ENCODE measurements at regions not wholly inside any gene's neighbourhood (a gene's known extent, or its start where the extent isn't known, plus 50 kb on each side); places are given as distances from the start of the nearest gene placed in this dataset.

- no peak for DNase-seq (ENCODE audit: low read depth in 2 of 2)
These were observed 109.5 kb upstream of the SLC28A3 start for GRCh38 chr9:84450029-84450428.

- no peak for DNase-seq (ENCODE audit: low read depth in 2 of 2)
These were observed 116.0 kb upstream of the SLC28A3 start for GRCh38 chr9:84456527-84456926.

- no peak for DNase-seq (ENCODE audit: low read depth in 2 of 2)
These were observed 120.1 kb upstream of the SLC28A3 start for GRCh38 chr9:84460695-84461094.

GRCh38 chr9:84463272-84463671 lies 122.7 kb upstream of the SLC28A3 start:
- no peak for DNase-seq (ENCODE audit: low read depth in 2 of 2)

- no peak for DNase-seq (ENCODE audit: low read depth in 2 of 2)
These were observed 126.2 kb upstream of the SLC28A3 start for GRCh38 chr9:84466580-84467285.

GRCh38 chr9:84471816-84472215 lies 131.3 kb upstream of the SLC28A3 start:
- DNase-seq (ENCODE audit: low read depth in 2 of 2) = no peak

- DNase-seq (ENCODE audit: low read depth in 2 of 2) = no peak
These were observed 138.4 kb upstream of the SLC28A3 start for GRCh38 chr9:84478996-84479395.

- DNase-seq (ENCODE audit: low read depth in 2 of 2) = no peak
These were observed 139.5 kb upstream of the SLC28A3 start for GRCh38 chr9:84480071-84480470.

GRCh38 chr9:84481231-84481630 lies 140.7 kb upstream of the SLC28A3 start:
- no peak for DNase-seq (ENCODE audit: low read depth in 2 of 2)

- no peak for DNase-seq (ENCODE audit: low read depth in 2 of 2)
These were observed 141.2 kb upstream of the SLC28A3 start for GRCh38 chr9:84481636-84482218.

- no peak for DNase-seq (ENCODE audit: low read depth in 2 of 2)
These were observed 142.0 kb upstream of the SLC28A3 start for GRCh38 chr9:84482607-84483006.

GRCh38 chr9:84484172-84484571 lies 143.6 kb upstream of the SLC28A3 start:
- no peak for DNase-seq (ENCODE audit: low read depth in 2 of 2)

GRCh38 chr9:84485539-84485938 lies 145.0 kb upstream of the SLC28A3 start:
- no peak for DNase-seq (ENCODE audit: low read depth in 2 of 2)

- no peak for DNase-seq (ENCODE audit: low read depth in 2 of 2)
These were observed 146.1 kb upstream of the SLC28A3 start for GRCh38 chr9:84486663-84487062.

- DNase-seq (ENCODE audit: low read depth in 2 of 2) = no peak
These were observed 149.8 kb upstream of the SLC28A3 start for GRCh38 chr9:84490206-84490841.

GRCh38 chr9:84490842-84491325 lies 150.3 kb upstream of the SLC28A3 start:
- no peak for DNase-seq (ENCODE audit: low read depth in 2 of 2)

- DNase-seq (ENCODE audit: low read depth in 2 of 2) = no peak
These were observed 152.0 kb upstream of the SLC28A3 start for GRCh38 chr9:84492366-84493159.

- DNase-seq (ENCODE audit: low read depth in 2 of 2) = no peak
These were observed 152.9 kb upstream of the SLC28A3 start for GRCh38 chr9:84493284-84493947.

- DNase-seq (ENCODE audit: low read depth in 2 of 2) = no peak
These were observed 159.5 kb upstream of the SLC28A3 start for GRCh38 chr9:84499969-84500582.

- no peak for DNase-seq (ENCODE audit: low read depth in 2 of 2)
These were observed 160.3 kb upstream of the SLC28A3 start for GRCh38 chr9:84500826-84501225.

GRCh38 chr9:84501587-84501986 lies 161.0 kb upstream of the SLC28A3 start:
- DNase-seq (ENCODE audit: low read depth in 2 of 2) = no peak
